Liver (tissue), 3 donors: ENCODE measurements at regions not wholly inside any gene's neighbourhood (a gene's known extent, or its start where the extent isn't known, plus 50 kb on each side); places are given as distances from the start of the nearest gene placed in this dataset.

ENCODE experiments used
- EGR1 ChIP-seq, 2 donors: IDR thresholded peaks; 2 replicates each; pipeline ENCODE4 v1.6.1; 2016 to 2018; ENCODE audit warnings: antibody characterized with exemption in 2 of 2, low read depth in 2 of 2
- FOXA1 ChIP-seq: IDR thresholded peaks from 2 replicates; pipeline ENCODE4 v1.6.1; 2016; ENCODE audit warnings: antibody characterized with exemption
- HNF4A ChIP-seq, 2 donors: conservative IDR thresholded peaks; 2 replicates each; pipeline ENCODE4 v1.6.1; 2016; ENCODE audit warnings: antibody characterized with exemption in 2 of 2, mild to moderate bottlenecking in 2 of 2
- HNF4G ChIP-seq: IDR thresholded peaks from 2 replicates; pipeline ENCODE4 v1.6.1; 2016; ENCODE audit warnings: antibody characterized with exemption
- RAD21 ChIP-seq, 2 donors: IDR thresholded peaks; 2 replicates each; pipeline ENCODE4 v1.6.1; 2016; ENCODE audit warnings: antibody characterized with exemption in 2 of 2, mild to moderate bottlenecking in 2 of 2
- RXRA ChIP-seq, 2 donors: IDR thresholded peaks; 2 replicates each; pipeline ENCODE4 v1.6.1; 2017 to 2018; ENCODE audit warnings: antibody characterized with exemption in 2 of 2, mild to moderate bottlenecking in 1 of 2
- SP1 ChIP-seq: IDR thresholded peaks from 2 replicates; pipeline ENCODE4 v1.6.1; 2018; ENCODE audit warnings: antibody characterized with exemption, mild to moderate bottlenecking
- TAF1 ChIP-seq: conservative IDR thresholded peaks from 2 replicates; pipeline ENCODE4 v1.6.1; 2016; ENCODE audit warnings: antibody characterized with exemption, mild to moderate bottlenecking
- TF ChIP-seq, protein P1 (sequence below): fragments of 150-350 bp; IDR thresholded peaks from 2 replicates; pipeline ENCODE4 v1.5.1; 2017; ENCODE audit warnings: improper control_type of control experiment, low read depth, low read length; ENCODE audit not compliant: missing input control
- TF ChIP-seq, protein P2 (sequence below): IDR thresholded peaks from 2 replicates; pipeline ENCODE4 v1.6.1; 2016; ENCODE audit warnings: antibody characterized with exemption
- TF ChIP-seq, protein P3 (sequence below): IDR thresholded peaks from 2 replicates; pipeline ENCODE4 v1.6.1; 2016; ENCODE audit warnings: antibody characterized with exemption
- TF ChIP-seq, protein P4 (sequence below): IDR thresholded peaks from 2 replicates; pipeline ENCODE4 v1.6.1; 2016; ENCODE audit warnings: antibody characterized with exemption
- TF ChIP-seq, protein P5 (sequence below): IDR thresholded peaks from 2 replicates; pipeline ENCODE4 v1.6.1; 2016; ENCODE audit warnings: antibody characterized with exemption, mild to moderate bottlenecking
- donor health status: healthy.
- donor health status: healthy.

DNA sequence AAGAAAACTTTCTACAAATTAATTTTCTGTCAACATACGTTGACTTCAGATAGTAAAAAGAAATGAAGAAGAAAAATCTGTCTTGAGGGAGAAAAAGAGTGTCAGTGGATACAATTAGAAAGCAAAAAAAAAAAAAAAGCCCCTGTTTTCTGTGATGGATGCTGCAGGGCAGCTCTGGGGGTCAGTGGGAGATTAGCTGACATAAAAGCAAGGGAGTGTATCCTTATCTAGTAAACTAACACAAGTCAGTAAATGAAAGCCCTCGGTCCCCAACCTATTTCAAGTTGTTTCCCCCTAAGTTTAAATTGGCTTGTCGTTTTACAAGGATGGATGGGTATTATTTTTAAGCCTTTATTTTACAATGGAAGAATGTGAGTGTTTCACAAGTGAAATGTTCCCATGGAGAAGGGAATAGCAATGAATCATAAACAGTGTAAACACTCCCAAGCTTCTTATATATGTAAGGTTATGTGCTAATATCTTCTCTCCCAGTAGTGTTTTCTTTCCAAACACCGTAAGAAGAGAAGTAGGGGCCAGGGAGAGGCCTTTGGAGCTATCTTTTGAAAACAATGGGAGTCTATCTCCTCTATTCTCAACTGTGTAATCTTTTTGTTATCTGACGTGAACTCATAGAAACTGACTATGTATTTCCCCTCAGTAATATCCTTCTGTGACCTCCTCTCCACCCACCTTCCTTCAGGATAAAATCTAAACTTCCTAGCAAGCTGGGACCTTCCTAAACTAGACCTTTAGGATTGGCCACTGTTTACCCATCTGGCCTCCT, 347.7 kb downstream of the FBXO8 start:
- TF ChIP-seq, protein P1, sequence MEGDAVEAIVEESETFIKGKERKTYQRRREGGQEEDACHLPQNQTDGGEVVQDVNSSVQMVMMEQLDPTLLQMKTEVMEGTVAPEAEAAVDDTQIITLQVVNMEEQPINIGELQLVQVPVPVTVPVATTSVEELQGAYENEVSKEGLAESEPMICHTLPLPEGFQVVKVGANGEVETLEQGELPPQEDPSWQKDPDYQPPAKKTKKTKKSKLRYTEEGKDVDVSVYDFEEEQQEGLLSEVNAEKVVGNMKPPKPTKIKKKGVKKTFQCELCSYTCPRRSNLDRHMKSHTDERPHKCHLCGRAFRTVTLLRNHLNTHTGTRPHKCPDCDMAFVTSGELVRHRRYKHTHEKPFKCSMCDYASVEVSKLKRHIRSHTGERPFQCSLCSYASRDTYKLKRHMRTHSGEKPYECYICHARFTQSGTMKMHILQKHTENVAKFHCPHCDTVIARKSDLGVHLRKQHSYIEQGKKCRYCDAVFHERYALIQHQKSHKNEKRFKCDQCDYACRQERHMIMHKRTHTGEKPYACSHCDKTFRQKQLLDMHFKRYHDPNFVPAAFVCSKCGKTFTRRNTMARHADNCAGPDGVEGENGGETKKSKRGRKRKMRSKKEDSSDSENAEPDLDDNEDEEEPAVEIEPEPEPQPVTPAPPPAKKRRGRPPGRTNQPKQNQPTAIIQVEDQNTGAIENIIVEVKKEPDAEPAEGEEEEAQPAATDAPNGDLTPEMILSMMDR: no peak
- no peak for TF ChIP-seq EGR1 (IDR thresholded peaks at IDR 0.05; ENCODE audit: low read depth in 2 of 2)
- no peak for TF ChIP-seq FOXA1
- TF ChIP-seq, protein P2, sequence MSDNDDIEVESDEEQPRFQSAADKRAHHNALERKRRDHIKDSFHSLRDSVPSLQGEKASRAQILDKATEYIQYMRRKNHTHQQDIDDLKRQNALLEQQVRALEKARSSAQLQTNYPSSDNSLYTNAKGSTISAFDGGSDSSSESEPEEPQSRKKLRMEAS: no peak
- TF ChIP-seq HNF4G: no peak
- no peak for TF ChIP-seq SP1
- TF ChIP-seq, protein P3, sequence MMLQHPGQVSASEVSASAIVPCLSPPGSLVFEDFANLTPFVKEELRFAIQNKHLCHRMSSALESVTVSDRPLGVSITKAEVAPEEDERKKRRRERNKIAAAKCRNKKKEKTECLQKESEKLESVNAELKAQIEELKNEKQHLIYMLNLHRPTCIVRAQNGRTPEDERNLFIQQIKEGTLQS: no peak
- TF ChIP-seq, protein P4, sequence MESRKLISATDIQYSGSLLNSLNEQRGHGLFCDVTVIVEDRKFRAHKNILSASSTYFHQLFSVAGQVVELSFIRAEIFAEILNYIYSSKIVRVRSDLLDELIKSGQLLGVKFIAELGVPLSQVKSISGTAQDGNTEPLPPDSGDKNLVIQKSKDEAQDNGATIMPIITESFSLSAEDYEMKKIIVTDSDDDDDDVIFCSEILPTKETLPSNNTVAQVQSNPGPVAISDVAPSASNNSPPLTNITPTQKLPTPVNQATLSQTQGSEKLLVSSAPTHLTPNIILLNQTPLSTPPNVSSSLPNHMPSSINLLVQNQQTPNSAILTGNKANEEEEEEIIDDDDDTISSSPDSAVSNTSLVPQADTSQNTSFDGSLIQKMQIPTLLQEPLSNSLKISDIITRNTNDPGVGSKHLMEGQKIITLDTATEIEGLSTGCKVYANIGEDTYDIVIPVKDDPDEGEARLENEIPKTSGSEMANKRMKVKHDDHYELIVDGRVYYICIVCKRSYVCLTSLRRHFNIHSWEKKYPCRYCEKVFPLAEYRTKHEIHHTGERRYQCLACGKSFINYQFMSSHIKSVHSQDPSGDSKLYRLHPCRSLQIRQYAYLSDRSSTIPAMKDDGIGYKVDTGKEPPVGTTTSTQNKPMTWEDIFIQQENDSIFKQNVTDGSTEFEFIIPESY: no peak
- TF ChIP-seq TAF1: no peak
- TF ChIP-seq, protein P5, sequence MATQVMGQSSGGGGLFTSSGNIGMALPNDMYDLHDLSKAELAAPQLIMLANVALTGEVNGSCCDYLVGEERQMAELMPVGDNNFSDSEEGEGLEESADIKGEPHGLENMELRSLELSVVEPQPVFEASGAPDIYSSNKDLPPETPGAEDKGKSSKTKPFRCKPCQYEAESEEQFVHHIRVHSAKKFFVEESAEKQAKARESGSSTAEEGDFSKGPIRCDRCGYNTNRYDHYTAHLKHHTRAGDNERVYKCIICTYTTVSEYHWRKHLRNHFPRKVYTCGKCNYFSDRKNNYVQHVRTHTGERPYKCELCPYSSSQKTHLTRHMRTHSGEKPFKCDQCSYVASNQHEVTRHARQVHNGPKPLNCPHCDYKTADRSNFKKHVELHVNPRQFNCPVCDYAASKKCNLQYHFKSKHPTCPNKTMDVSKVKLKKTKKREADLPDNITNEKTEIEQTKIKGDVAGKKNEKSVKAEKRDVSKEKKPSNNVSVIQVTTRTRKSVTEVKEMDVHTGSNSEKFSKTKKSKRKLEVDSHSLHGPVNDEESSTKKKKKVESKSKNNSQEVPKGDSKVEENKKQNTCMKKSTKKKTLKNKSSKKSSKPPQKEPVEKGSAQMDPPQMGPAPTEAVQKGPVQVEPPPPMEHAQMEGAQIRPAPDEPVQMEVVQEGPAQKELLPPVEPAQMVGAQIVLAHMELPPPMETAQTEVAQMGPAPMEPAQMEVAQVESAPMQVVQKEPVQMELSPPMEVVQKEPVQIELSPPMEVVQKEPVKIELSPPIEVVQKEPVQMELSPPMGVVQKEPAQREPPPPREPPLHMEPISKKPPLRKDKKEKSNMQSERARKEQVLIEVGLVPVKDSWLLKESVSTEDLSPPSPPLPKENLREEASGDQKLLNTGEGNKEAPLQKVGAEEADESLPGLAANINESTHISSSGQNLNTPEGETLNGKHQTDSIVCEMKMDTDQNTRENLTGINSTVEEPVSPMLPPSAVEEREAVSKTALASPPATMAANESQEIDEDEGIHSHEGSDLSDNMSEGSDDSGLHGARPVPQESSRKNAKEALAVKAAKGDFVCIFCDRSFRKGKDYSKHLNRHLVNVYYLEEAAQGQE: no peak
- TF ChIP-seq HNF4A (conservative IDR thresholded peaks at IDR 0.05): no peak
- no peak for TF ChIP-seq RXRA (IDR thresholded peaks at IDR 0.05)
- TF ChIP-seq RAD21 (IDR thresholded peaks at IDR 0.05): no peak
